ENCODE measurements at regions not wholly inside any gene's neighbourhood (a gene's known extent, or its start where the extent isn't known, plus 50 kb on each side); places are given as distances from the start of the nearest gene placed in this dataset.

DNA sequence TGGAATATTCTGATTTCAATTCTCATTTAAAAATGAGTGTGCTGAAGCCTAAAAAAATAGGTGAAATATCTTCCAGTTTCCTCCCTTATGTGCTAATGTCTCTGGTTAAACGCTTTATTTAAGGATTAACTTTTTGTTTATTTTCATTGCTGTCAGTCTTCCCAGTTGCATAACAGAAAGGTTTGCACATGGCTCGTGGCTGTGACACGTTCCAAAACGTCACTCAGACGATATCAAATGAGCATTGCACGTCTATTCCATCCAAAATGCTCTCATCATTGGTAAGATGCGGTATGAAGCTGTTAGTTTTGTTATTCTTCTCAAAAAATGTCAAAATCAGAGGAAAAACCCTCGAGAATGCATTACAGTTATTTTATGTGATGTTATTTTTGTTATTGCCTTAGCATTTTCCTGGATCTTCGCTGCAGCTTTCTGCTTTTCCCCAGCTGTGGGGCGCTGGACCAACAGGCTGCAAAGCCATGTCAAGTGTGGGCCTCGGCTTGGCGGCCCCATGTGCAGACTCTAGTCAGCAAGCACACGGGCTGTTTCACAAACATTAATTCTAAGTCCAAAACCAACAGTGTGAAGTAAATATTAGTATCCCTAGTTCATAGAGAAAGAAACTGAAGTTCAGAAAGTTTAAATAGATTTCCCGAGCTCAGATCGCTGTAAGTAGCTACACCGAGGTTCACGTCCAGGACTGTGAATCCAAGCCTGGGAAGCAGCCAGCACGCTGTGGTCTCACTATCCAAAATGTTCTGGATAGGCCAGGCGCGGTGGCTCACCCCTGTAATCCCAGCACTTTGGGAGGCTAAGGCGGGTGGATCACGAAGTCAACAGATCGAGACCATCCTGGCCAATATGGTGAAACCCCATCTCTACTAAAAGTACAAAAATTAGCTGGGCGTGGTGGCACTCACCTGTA is 793.4 kb upstream of the FRG1 start:
- TF ChIP-seq EP300 (IDR thresholded peaks at IDR 0.05): no peak
- TF ChIP-seq, protein P1, sequence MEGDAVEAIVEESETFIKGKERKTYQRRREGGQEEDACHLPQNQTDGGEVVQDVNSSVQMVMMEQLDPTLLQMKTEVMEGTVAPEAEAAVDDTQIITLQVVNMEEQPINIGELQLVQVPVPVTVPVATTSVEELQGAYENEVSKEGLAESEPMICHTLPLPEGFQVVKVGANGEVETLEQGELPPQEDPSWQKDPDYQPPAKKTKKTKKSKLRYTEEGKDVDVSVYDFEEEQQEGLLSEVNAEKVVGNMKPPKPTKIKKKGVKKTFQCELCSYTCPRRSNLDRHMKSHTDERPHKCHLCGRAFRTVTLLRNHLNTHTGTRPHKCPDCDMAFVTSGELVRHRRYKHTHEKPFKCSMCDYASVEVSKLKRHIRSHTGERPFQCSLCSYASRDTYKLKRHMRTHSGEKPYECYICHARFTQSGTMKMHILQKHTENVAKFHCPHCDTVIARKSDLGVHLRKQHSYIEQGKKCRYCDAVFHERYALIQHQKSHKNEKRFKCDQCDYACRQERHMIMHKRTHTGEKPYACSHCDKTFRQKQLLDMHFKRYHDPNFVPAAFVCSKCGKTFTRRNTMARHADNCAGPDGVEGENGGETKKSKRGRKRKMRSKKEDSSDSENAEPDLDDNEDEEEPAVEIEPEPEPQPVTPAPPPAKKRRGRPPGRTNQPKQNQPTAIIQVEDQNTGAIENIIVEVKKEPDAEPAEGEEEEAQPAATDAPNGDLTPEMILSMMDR (IDR thresholded peaks at IDR 0.05): no peak
